Activated T-helper 17 cell treated with anti-CD3 and anti-CD28 coated beads, Interleukin-2, amount 50 U/mL, for 72 hours (primary cell): ENCODE measurements at regions not wholly inside any gene's neighbourhood (a gene's known extent, or its start where the extent isn't known, plus 50 kb on each side); places are given as distances from the start of the nearest gene placed in this dataset.

Source experiments
- ATAC-seq: fragments of 150-1000 bp; cut with Tn5 transposase; replicated peaks from 2 replicates; pipeline ENCODE4 v1.10.0; 2021; ENCODE audit warnings: mild to moderate bottlenecking, moderate library complexity
- H3K27ac Mint-ChIP-seq: one replicate; pipeline ENCODE4 v1.8.0; 2022; ENCODE audit warnings: mixed read lengths
- H3K27me3 Mint-ChIP-seq: one replicate; pipeline ENCODE4 v1.8.0; 2022; ENCODE audit warnings: mixed read lengths
- H3K36me3 Mint-ChIP-seq: one replicate; pipeline ENCODE4 v1.8.0; 2022; ENCODE audit warnings: low read depth, mild to moderate bottlenecking, mixed read lengths
- H3K4me1 Mint-ChIP-seq: one replicate; pipeline ENCODE4 v1.8.0; 2022; ENCODE audit warnings: mixed read lengths
- H3K4me3 Mint-ChIP-seq: one replicate; pipeline ENCODE4 v1.8.0; 2022; ENCODE audit warnings: mild to moderate bottlenecking, mixed read lengths
- H3K9me3 Mint-ChIP-seq: one replicate; pipeline ENCODE4 v1.8.0; 2022; ENCODE audit warnings: mixed read lengths

DNA sequence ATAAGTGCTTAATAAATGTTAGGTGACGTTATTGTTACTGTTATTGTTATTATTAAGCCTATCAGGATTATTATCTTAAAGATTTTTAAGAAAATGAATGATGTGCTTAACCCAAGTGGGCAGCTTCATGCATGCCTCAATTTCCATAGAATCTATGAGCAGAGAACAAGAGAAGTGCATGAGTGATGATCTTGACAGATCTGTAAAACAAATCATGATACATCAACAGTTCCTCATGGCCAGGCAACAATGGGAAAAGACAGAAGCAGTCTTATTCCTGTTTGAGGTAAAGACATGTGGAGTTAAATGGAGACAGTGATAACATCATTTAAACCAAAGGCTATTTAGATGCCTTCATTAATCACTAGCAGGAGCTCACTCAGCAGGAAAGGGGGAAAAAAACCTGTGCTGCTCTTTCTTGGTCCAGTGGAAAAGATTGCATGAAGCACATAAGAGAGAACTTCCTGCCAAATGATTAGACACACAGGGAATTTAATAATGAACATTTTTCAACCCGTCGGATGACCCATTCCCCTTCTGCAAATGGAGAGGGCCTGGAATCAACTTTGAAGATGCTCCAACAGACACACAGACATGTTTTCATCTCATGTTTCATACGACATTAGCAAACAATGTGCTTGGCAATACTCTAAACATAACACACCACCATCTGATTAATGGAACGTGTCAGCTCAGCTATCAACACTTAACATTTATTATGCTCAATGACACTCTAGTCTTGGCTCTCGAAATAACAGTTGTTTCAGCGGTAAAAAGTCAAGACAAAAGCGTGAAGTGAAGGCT lies 212.2 kb upstream of the LRRN1 start:
- Mint-ChIP-seq H3K4me3 (no peak overlapping the region), H3K4me1 (no peaks in the 10 kb centered on the region), H3K36me3 (no peaks in the 10 kb centered on the region), H3K27ac (no peak overlapping the region), H3K9me3 (no peaks in the 10 kb centered on the region), H3K27me3 (no peaks in the 10 kb centered on the region)
- ATAC-seq: no peak

DNA sequence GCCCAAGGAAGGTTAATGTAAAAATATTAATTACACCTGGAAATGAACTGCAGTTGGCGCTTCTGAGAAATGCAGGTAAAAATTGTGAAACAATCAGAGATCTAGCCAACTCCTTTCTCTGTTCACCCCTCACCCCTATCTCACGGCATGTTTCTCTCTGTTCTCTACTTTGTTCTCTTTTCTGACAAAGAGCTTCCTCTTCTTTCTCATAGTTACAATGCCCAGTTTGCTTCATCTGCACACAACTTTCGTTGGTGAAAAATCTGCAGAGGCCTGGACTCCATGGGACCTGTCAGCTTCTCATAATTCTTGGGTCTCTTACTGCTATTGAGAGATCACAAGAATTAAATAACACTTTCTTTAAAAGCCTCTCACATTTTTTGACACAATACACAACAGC lies 212.9 kb upstream of the LRRN1 start:
- Mint-ChIP-seq H3K4me3 (no peak overlapping the region), H3K27ac (no peak overlapping the region), H3K27me3 (no peaks in the 10 kb centered on the region), H3K36me3 (no peaks in the 10 kb centered on the region), H3K4me1 (no peaks in the 10 kb centered on the region), H3K9me3 (no peaks in the 10 kb centered on the region)
- ATAC-seq: no peak

- Mint-ChIP-seq H3K4me3 (no peak overlapping the region), H3K4me1 (no peaks in the 10 kb centered on the region), H3K36me3 (no peaks in the 10 kb centered on the region), H3K9me3 (peaks cover 4% of the 10 kb centered on the region), H3K27me3 (peaks cover 4% of the 10 kb centered on the region), H3K27ac (no peak overlapping the region)
- no peak for ATAC-seq
Measured at GRCh38 chr3:3579658-3580057, 219.6 kb upstream of the LRRN1 start.

DNA sequence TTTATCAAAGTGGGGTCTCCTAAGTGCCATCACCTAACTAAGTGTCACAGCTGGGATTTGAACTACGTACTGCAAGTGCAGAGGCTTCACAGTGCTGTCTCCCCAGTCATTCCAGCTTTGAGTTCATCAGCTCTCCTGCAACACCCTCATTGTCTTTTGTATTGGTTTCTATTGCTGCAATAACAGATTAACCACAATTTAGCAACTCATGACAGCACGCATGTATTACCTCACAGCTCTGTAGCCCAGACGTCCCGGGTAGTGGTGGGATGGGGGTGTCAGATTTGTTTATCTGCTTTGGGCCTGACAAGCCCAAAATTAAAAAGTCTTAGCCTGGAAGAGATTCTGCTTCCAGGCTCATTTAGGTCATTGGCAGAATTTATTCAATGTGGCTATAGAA lies 220.5 kb upstream of the LRRN1 start:
- H3K27ac Mint-ChIP-seq: no peak overlapping the region
- no peaks in the 10 kb centered on the region for H3K36me3 Mint-ChIP-seq
- H3K9me3 Mint-ChIP-seq: peaks cover 4% of the 10 kb centered on the region
- no peaks in the 10 kb centered on the region for H3K4me1 Mint-ChIP-seq
- H3K4me3 Mint-ChIP-seq: no peak overlapping the region
- ATAC-seq: no peak
- peaks cover 4% of the 10 kb centered on the region for H3K27me3 Mint-ChIP-seq

- no peak for ATAC-seq
- Mint-ChIP-seq H3K36me3 (no peaks in the 10 kb centered on the region), H3K4me3 (no peak overlapping the region), H3K9me3 (peaks cover 4% of the 10 kb centered on the region), H3K4me1 (no peaks in the 10 kb centered on the region), H3K27me3 (peaks cover 4% of the 10 kb centered on the region), H3K27ac (no peak overlapping the region)
Measured at GRCh38 chr3:3577823-3578222, 221.4 kb upstream of the LRRN1 start.

- H3K4me3 Mint-ChIP-seq: no peak overlapping the region
- no peak for ATAC-seq
- H3K4me1 Mint-ChIP-seq: no peaks in the 10 kb centered on the region
- H3K36me3 Mint-ChIP-seq: no peaks in the 10 kb centered on the region
- H3K27me3 Mint-ChIP-seq: peaks cover 4% of the 10 kb centered on the region
- H3K27ac Mint-ChIP-seq: no peak overlapping the region
- H3K9me3 Mint-ChIP-seq: peaks cover 3% of the 10 kb centered on the region
Measured at GRCh38 chr3:3573341-3573740, 225.9 kb upstream of the LRRN1 start.

GRCh38 chr3:3560591-3561311 lies 238.5 kb upstream of the LRRN1 start:
- no peak overlapping the region for H3K4me3 Mint-ChIP-seq
- no peaks in the 10 kb centered on the region for H3K4me1 Mint-ChIP-seq
- H3K27me3 Mint-ChIP-seq: no peaks in the 10 kb centered on the region
- no peak for ATAC-seq
- peaks cover 8% of the 10 kb centered on the region for H3K9me3 Mint-ChIP-seq
- no peaks in the 10 kb centered on the region for H3K36me3 Mint-ChIP-seq
- H3K27ac Mint-ChIP-seq: no peak overlapping the region

- Mint-ChIP-seq H3K4me1 (no peaks in the 10 kb centered on the region), H3K4me3 (no peak overlapping the region), H3K9me3 (peaks cover 8% of the 10 kb centered on the region), H3K27me3 (no peaks in the 10 kb centered on the region), H3K36me3 (no peaks in the 10 kb centered on the region), H3K27ac (no peak overlapping the region)
- ATAC-seq: no peak
Measured at GRCh38 chr3:3559786-3560185, 239.4 kb upstream of the LRRN1 start.

- peaks cover 8% of the 10 kb centered on the region for H3K9me3 Mint-ChIP-seq
- ATAC-seq: no peak
- H3K4me1 Mint-ChIP-seq: no peaks in the 10 kb centered on the region
- no peaks in the 10 kb centered on the region for H3K36me3 Mint-ChIP-seq
- H3K27ac Mint-ChIP-seq: no peak overlapping the region
- H3K4me3 Mint-ChIP-seq: no peak overlapping the region
- H3K27me3 Mint-ChIP-seq: no peaks in the 10 kb centered on the region
Measured at GRCh38 chr3:3556078-3556477, 243.2 kb upstream of the LRRN1 start.

DNA sequence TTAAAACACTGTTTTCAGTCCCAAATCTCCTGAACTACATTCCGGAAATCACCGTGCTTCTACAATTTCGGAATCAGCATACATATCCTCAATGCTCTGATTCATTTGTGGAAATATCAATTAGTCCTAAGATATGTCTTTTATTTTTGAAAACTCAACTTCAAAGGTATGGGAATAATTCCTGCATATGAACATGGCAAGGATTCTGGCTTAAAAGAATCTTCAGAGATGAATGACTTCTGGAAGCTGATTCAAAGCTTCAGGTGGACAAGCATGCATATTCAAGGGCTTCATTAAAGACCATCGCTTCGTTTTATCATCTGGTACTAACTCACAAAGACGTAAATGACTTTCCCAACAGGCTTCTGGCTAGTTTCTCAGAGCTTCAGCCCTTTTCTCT lies 246.0 kb upstream of the LRRN1 start:
- no peak for ATAC-seq
- H3K27me3 Mint-ChIP-seq: no peaks in the 10 kb centered on the region
- no peak overlapping the region for H3K27ac Mint-ChIP-seq
- peaks cover 5% of the 10 kb centered on the region for H3K9me3 Mint-ChIP-seq
- no peaks in the 10 kb centered on the region for H3K36me3 Mint-ChIP-seq
- H3K4me3 Mint-ChIP-seq: no peak overlapping the region
- H3K4me1 Mint-ChIP-seq: no peaks in the 10 kb centered on the region

DNA sequence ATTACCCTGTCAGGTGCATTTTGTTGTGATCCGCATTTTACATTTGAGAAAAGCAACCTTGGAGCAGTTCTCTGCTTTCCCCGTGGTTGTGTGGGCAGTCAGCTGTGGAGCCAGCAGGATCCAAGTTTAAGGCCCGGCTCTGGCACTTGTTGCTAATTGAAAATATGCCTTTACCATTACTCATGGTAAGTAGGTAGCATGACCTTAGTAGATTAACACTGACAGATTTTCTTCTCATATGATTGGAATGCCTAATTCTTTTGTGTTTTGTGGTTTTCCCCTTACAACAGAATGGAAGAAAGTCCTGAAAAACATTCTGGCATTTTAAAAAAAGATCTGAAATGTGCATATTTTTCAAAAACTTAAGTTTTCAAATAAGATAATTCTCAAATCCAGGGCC lies 246.5 kb upstream of the LRRN1 start:
- no peak overlapping the region for H3K4me3 Mint-ChIP-seq
- peaks cover under 1% of the 10 kb centered on the region for H3K9me3 Mint-ChIP-seq
- no peaks in the 10 kb centered on the region for H3K4me1 Mint-ChIP-seq
- H3K27ac Mint-ChIP-seq: no peak overlapping the region
- H3K36me3 Mint-ChIP-seq: no peaks in the 10 kb centered on the region
- no peak for ATAC-seq
- no peaks in the 10 kb centered on the region for H3K27me3 Mint-ChIP-seq

- Mint-ChIP-seq H3K36me3 (no peaks in the 10 kb centered on the region), H3K9me3 (no peaks in the 10 kb centered on the region), H3K4me3 (no peak overlapping the region), H3K4me1 (no peaks in the 10 kb centered on the region), H3K27me3 (no peaks in the 10 kb centered on the region), H3K27ac (no peak overlapping the region)
- ATAC-seq: no peak
Measured at GRCh38 chr3:3551981-3552380, 247.2 kb upstream of the LRRN1 start.

GRCh38 chr3:3545360-3545759 lies 253.9 kb upstream of the LRRN1 start:
- peaks cover 4% of the 10 kb centered on the region for H3K9me3 Mint-ChIP-seq
- no peak overlapping the region for H3K27ac Mint-ChIP-seq
- H3K4me3 Mint-ChIP-seq: no peak overlapping the region
- H3K4me1 Mint-ChIP-seq: no peaks in the 10 kb centered on the region
- H3K27me3 Mint-ChIP-seq: no peaks in the 10 kb centered on the region
- ATAC-seq: no peak
- H3K36me3 Mint-ChIP-seq: no peaks in the 10 kb centered on the region

- Mint-ChIP-seq H3K36me3 (no peaks in the 10 kb centered on the region), H3K9me3 (peaks cover 4% of the 10 kb centered on the region), H3K4me3 (no peak overlapping the region), H3K4me1 (no peaks in the 10 kb centered on the region), H3K27ac (no peak overlapping the region), H3K27me3 (peaks cover 3% of the 10 kb centered on the region)
- no peak for ATAC-seq
Measured at GRCh38 chr3:3538451-3538850, 260.8 kb upstream of the LRRN1 start.

- Mint-ChIP-seq H3K27ac (no peak overlapping the region), H3K4me3 (no peak overlapping the region), H3K27me3 (peaks cover 3% of the 10 kb centered on the region), H3K36me3 (no peaks in the 10 kb centered on the region), H3K9me3 (no peaks in the 10 kb centered on the region), H3K4me1 (no peaks in the 10 kb centered on the region)
- ATAC-seq: no peak
Measured at GRCh38 chr3:3532508-3532907, 266.7 kb upstream of the LRRN1 start.
